ENCODE measurements at regions not wholly inside any gene's neighbourhood (a gene's known extent, or its start where the extent isn't known, plus 50 kb on each side); places are given as distances from the start of the nearest gene placed in this dataset.
"Not testable (repeated sequence)": the region's sequence is repeated elsewhere in the genome, so short reads cannot be mapped to it uniquely, and the experiment has no call there.

GRCh38 chr14:89065879-89066278 is 241.4 kb downstream of the TTC8 start:
- DNase-seq: no peak

GRCh38 chr14:89067293-89067972 is 243.0 kb downstream of the TTC8 start:
- no peak for DNase-seq

- no peak for DNase-seq
These were observed 253.8 kb downstream of the TTC8 start for GRCh38 chr14:89078021-89078795.

GRCh38 chr14:89085231-89085731 is 260.8 kb downstream of the TTC8 start:
- peak; percentile 92 for DNase-seq

GRCh38 chr14:89085737-89086382 is 261.4 kb downstream of the TTC8 start:
- peak; percentile 88 for DNase-seq

GRCh38 chr14:89088530-89088929 is 264.1 kb downstream of the TTC8 start:
- peak; percentile 65 for DNase-seq

- no peak for DNase-seq
These were observed 264.9 kb downstream of the TTC8 start for GRCh38 chr14:89089330-89089729.

- no peak for DNase-seq
These were observed 267.3 kb downstream of the TTC8 start for GRCh38 chr14:89091781-89092180.

- DNase-seq: no peak
These were observed 268.8 kb downstream of the TTC8 start for GRCh38 chr14:89093083-89093730.

GRCh38 chr14:89095036-89095435 is 270.6 kb downstream of the TTC8 start:
- no peak for DNase-seq

- no peak for DNase-seq
These were observed 272.5 kb downstream of the TTC8 start for GRCh38 chr14:89096946-89097345.

- DNase-seq: no peak
These were observed 273.8 kb downstream of the TTC8 start for GRCh38 chr14:89098254-89098653.

GRCh38 chr14:89104171-89104817 is 279.8 kb downstream of the TTC8 start:
- not testable (repeated sequence) for DNase-seq

- DNase-seq: not testable (repeated sequence)
These were observed 280.4 kb downstream of the TTC8 start for GRCh38 chr14:89104861-89105260.
